OCI-LY3 (cell line): ENCODE measurements at regions not wholly inside any gene's neighbourhood (a gene's known extent, or its start where the extent isn't known, plus 50 kb on each side); places are given as distances from the start of the nearest gene placed in this dataset.

Source experiments
- EZH2phosphoT487 ChIP-seq: fragments of 200-600 bp; shearing (Covaris generic); IDR thresholded peaks from 2 replicates; pipeline ENCODE4 v1.6.1; 2018; ENCODE audit warnings: antibody characterized with exemption, mixed run types, low read depth
- TF ChIP-seq, protein P1 (sequence below): fragments of 200-600, 300-600 bp; sonication (generic); IDR thresholded peaks from 2 replicates; pipeline ENCODE4 v1.5.1; 2014; ENCODE audit warnings: antibody characterized with exemption, low read length, low read depth

DNA sequence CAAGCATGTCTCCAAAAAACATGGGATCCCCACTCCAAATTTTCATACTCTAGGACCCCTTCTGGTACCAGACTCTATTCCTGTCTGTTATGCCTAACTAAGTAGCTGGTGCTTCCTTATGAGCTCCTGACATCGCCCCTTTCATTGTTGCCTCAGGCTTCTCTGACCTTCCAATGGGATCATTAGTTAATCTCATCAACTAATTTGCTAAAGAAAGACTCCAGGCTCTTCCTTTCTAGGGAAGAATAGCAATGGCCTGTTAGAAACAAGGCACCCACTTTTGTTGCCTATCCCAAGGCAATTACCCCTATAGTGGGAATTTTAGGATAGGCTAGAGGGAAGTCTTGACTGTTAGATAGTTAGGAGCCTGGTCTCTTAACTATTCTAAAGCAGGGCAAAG, 369.5 kb downstream of the MLLT3 start:
- TF ChIP-seq, protein P1, sequence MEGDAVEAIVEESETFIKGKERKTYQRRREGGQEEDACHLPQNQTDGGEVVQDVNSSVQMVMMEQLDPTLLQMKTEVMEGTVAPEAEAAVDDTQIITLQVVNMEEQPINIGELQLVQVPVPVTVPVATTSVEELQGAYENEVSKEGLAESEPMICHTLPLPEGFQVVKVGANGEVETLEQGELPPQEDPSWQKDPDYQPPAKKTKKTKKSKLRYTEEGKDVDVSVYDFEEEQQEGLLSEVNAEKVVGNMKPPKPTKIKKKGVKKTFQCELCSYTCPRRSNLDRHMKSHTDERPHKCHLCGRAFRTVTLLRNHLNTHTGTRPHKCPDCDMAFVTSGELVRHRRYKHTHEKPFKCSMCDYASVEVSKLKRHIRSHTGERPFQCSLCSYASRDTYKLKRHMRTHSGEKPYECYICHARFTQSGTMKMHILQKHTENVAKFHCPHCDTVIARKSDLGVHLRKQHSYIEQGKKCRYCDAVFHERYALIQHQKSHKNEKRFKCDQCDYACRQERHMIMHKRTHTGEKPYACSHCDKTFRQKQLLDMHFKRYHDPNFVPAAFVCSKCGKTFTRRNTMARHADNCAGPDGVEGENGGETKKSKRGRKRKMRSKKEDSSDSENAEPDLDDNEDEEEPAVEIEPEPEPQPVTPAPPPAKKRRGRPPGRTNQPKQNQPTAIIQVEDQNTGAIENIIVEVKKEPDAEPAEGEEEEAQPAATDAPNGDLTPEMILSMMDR = no peak
- TF ChIP-seq EZH2phosphoT487 = no peak
